ENCODE measurements at regions not wholly inside any gene's neighbourhood (a gene's known extent, or its start where the extent isn't known, plus 50 kb on each side); places are given as distances from the start of the nearest gene placed in this dataset.

DNA sequence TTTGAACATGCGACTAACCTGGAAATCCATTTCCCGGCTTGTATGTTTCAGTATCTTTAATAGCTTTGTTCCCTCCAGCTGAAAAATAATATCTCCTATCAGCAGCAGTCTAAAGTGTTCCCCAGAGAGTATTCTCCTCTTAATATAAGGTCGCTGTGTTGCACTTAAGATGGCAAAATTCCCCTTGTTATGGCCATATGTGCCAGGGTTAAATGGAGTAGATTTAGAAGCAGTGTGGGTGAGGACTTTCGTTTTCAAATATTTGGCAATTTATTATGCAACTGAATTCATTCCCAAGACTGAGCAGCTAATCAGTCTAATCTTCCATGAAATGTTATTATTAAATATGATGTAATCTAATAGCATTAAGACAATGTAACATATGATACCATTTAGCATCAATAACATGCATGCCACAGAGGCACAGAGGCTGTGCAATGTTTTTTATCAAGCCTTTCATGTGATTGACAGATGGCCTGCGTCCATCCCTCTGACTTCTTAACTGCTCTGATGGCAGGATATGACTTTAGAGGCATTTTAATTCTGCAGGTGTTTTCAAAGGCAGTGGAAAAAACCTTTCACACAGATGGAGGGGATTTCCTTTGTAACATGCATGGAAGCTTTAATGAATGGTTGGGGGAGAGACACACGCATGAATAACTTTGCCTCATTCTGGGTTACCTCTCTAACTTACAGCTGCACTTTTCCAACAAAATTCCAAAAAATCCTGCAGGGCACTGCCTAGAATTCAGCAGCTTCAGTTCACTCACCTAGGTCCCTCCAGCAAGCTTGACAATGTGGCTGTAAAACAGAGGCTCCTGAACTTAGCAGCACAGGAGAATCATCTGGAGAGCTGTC lies 55.1 kb upstream of the ZPBP start:
- in situ Hi-C loops (cut with HindIII; ENCODE audit: low pct_unique_long_range_greater_than_20kb, low sequenced_read_pairs) = no loop called here
- no peak for DNase-seq (ENCODE audit: low read depth)

DNA sequence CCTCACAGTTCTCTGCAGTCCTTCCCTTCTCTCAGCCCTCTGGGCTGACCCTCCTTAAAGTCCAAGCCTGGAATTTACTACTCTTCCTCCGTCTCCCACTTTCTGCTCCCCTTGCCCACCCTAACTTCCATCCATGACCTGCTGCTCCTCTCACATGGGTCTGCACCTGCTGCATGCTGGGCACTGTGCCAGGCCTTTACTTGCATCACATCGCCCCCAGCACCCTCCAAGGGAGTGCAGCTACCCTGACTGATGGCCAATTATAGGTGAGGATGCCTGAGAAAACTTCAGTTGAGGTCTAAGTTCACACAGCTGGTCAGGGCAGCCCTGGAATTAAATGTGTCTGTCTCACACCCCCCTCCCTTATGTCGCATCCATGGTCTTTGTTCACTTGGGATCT lies 53.6 kb upstream of the ZPBP start:
- in situ Hi-C loops (cut with HindIII; ENCODE audit: low pct_unique_long_range_greater_than_20kb, low sequenced_read_pairs) = no loop called here
- DNase-seq (ENCODE audit: low read depth) = no peak

DNA sequence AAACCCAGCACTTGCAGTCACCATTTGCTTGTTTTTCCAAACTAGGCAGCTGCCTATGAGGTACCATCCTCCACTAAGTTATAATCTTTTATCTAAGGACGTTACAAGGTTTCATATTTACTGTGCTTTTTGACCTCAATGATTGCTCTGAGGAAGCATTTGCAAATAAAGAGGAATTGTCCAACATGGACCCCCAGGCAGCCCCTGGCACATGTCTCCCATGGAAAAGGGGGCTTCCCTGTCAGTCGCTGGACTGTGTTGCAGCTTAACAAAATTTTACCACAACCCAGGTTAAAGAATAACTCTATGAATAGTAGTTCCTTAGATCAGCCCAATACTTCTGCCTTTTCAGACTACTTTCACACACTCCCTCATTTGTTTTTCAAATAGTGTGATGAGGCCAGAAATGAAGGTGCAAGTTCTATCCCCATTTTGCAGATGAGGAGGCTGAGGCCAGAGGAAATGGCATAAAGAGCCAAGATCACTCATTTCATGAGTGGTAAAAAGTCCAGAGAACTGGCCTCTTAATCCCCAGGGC lies 52.8 kb upstream of the ZPBP start:
- DNase-seq (ENCODE audit: low read depth) = no peak
- in situ Hi-C loops (cut with HindIII; ENCODE audit: low pct_unique_long_range_greater_than_20kb, low sequenced_read_pairs) = no loop called here

DNA sequence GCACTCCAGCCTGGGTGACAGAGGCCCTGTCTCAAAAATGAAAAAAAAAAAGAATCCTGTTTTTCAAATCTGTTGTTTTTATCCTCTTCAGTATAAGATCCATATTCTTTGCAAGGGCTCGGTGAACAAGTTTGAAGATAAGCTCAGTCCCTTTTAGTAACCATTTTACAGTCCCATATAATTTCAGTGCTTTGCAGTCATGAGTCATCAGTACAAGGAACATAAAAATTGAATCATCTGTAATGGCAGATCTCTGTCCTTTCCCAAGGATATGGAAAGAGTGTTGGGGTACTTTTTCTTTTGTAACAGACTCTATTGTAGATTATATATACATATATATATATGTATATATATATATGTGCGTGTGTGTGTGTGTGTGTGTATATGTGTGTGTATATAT lies 52.2 kb upstream of the ZPBP start:
- DNase-seq (ENCODE audit: low read depth) = no peak
- in situ Hi-C loops (cut with HindIII; ENCODE audit: low pct_unique_long_range_greater_than_20kb, low sequenced_read_pairs) = no loop called here

Measured in Caki2 (cell line).